RWPE2 (cell line): ENCODE measurements at regions not wholly inside any gene's neighbourhood (a gene's known extent, or its start where the extent isn't known, plus 50 kb on each side); places are given as distances from the start of the nearest gene placed in this dataset.

ENCODE experiments used
- ATAC-seq: fragments of 200-7000 bp; cut with Tn5 transposase; 3 replicates; pipeline ENCODE4 v1.9.1; 2021; ENCODE audit warnings: low read depth
- DNase-seq: peaks from one replicate; pipeline ENCODE4 v3.0.0-alpha.2; 2020; ENCODE audit warnings: low spot score
- H3K27ac ChIP-seq: fragments of 450-650 bp; 2 replicates; pipeline ENCODE4 v1.5.1; 2017; ENCODE audit warnings: mild to moderate bottlenecking; ENCODE audit not compliant: poor library complexity, severe bottlenecking
- H3K27me3 ChIP-seq: fragments of 250-450 bp; sonication (Bioruptor Pico); 2 replicates; pipeline ENCODE4 v1.5.1; 2021; ENCODE audit warnings: mild to moderate bottlenecking, moderate library complexity; ENCODE audit not compliant: insufficient read depth, poor library complexity, severe bottlenecking
- H3K36me3 ChIP-seq: fragments of 250-450 bp; sonication (Bioruptor Pico); 2 replicates; pipeline ENCODE4 v1.5.1; 2020; ENCODE audit warnings: low read depth, mild to moderate bottlenecking, moderate library complexity
- H3K4me1 ChIP-seq: fragments of 250-450 bp; sonication (Bioruptor Pico); 2 replicates; pipeline ENCODE4 v1.5.1; 2021; ENCODE audit warnings: mild to moderate bottlenecking, moderate library complexity; ENCODE audit not compliant: insufficient read depth, poor library complexity, severe bottlenecking
- H3K4me3 ChIP-seq: fragments of 250-450 bp; sonication (Bioruptor Pico); 2 replicates; pipeline ENCODE4 v1.5.1; 2021; ENCODE audit warnings: mild to moderate bottlenecking, moderate library complexity; ENCODE audit not compliant: severe bottlenecking
- H3K9me3 ChIP-seq: fragments of 250-450 bp; sonication (Bioruptor Pico); 2 replicates; pipeline ENCODE4 v1.5.1; 2021; ENCODE audit warnings: mild to moderate bottlenecking, moderate library complexity; ENCODE audit not compliant: severe bottlenecking
- CTCF ChIP-seq: fragments of 450-650 bp; IDR thresholded peaks from one replicate; pipeline ENCODE4 v1.5.1; 2017; ENCODE audit warnings: mild to moderate bottlenecking, moderate library complexity; ENCODE audit not compliant: poor library complexity, severe bottlenecking

DNA sequence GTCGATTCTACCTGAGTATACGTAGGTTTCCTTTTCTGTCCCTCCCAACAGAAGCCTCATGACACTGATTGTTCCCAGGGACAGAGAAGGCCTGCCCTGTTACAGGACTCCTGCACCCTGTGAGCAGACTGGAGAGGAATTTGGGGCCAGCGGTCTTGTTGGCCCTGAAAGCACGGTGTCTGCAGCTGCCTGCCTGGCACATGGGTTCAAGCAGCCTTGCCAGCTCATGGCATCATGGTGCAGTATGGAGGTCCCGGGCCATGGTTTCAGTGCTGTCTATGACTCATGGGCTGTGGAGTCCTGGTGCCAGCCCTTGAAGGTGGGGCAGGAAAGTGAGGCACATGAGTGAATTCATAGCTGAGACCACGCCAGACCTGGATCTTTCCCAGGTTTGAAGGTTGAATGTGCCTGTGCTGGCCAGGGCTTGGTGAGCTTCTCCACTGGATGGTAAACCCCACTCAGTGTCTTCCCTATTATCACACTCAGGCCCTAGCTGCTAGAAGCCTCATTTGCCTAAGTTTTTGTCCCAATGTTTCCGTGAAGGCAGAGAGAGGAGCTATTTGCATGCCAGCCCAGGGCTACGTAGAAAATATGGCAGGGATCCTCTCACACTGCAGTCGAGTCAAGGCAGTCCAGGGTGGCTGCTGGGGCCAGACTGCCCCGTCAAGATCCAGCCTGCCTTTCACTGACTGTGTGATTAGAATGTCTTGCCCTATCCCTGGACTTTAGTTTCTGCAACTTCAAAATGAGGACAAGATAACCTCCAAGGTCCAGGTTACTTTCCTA, 277.2 kb upstream of the CCL2 start:
- no peak overlapping the region for H3K4me3 ChIP-seq
- no peak for TF ChIP-seq CTCF
- ATAC-seq: no peak
- no peaks in the 10 kb centered on the region for H3K4me1 ChIP-seq
- H3K9me3 ChIP-seq: no peaks in the 10 kb centered on the region
- H3K27me3 ChIP-seq: no peaks in the 10 kb centered on the region
- no peaks in the 10 kb centered on the region for H3K36me3 ChIP-seq
- H3K27ac ChIP-seq: no peak overlapping the region
- no peak for DNase-seq

GRCh38 chr17:33978889-33979288, 276.2 kb upstream of the CCL2 start:
- DNase-seq (no peak), ATAC-seq (no peak)
- no peak for TF ChIP-seq CTCF
- no peak overlapping the region for H3K4me3 ChIP-seq
- no peaks in the 10 kb centered on the region for H3K36me3 ChIP-seq
- H3K4me1 ChIP-seq: no peaks in the 10 kb centered on the region
- no peaks in the 10 kb centered on the region for H3K9me3 ChIP-seq
- no peaks in the 10 kb centered on the region for H3K27me3 ChIP-seq
- H3K27ac ChIP-seq: no peak overlapping the region

DNA sequence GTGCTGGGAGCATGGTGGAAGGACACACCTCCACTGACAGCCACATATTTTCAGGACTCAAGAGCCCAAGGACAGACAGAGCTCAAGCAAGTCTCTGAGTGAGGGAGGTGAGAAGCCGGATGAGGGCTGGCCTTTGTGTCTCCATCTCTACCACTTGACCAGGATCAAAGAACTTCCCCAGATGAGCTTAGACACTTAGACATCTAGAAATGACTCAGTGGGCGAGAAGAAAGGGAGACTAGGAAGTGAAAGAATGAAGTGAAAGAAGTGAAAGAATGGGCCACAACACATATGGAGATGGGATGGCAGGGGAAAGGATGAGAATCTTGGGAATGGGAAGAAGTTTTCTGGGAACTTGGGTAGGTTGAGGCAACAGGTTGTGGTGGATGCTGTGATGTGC, 274.9 kb upstream of the CCL2 start:
- no peaks in the 10 kb centered on the region for H3K4me1 ChIP-seq
- H3K27me3 ChIP-seq: no peaks in the 10 kb centered on the region
- DNase-seq (no peak), ATAC-seq (no peak)
- H3K36me3 ChIP-seq: no peaks in the 10 kb centered on the region
- no peak for TF ChIP-seq CTCF
- no peak overlapping the region for H3K4me3 ChIP-seq
- H3K27ac ChIP-seq: no peak overlapping the region
- H3K9me3 ChIP-seq: no peaks in the 10 kb centered on the region

DNA sequence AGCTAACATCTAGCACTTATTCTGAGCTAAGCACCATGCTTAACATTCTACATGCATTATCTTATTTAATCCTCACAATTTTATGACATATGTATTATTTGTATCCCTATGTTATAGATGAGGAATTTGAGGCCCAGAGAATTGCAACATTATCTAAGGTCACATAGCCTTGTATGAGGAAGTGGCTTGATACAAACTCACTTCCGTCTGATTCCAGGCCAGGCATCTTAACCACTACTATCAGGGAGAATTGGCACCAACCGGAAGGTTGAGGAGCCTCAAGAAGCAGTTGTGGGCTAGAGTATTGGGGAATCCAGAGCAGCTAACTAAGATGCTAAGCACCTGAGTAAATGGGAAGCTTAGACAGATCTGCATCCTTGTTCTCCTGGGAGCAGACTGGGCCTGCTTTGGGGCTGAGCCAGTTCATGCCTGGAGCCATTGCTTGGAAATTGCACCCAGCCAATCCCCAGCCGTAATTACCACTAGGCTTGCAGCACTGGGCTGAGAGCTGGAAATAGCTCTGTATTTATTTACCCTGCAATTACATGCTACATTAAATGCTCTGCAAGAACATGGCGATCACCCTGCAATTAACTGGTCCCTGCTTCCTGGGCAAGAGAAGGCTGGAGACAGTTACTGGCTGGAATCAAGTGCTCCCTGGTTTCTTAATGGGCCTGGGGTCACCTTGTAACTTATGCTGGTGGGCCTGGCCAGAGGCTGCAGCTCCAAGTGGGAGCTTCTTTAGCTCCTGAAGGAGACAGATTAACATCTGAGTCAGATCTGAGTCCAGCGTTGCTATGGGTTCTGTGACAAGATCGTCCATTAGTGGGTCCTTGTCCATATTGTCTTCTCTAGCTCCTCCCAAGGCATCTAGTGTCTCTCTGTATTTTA, 273.1 kb upstream of the CCL2 start:
- H3K4me3 ChIP-seq: no peak overlapping the region
- no peaks in the 10 kb centered on the region for H3K36me3 ChIP-seq
- H3K9me3 ChIP-seq: no peaks in the 10 kb centered on the region
- H3K27me3 ChIP-seq: no peaks in the 10 kb centered on the region
- H3K27ac ChIP-seq: no peak overlapping the region
- DNase-seq (no peak), ATAC-seq (no peak)
- no peak for TF ChIP-seq CTCF
- H3K4me1 ChIP-seq: no peaks in the 10 kb centered on the region
